ENCODE measurements at regions not wholly inside any gene's neighbourhood (a gene's known extent, or its start where the extent isn't known, plus 50 kb on each side); places are given as distances from the start of the nearest gene placed in this dataset.

GRCh38 chr4:163959932-163960331 is 465.4 kb downstream of the TMA16 start:
- ATAC-seq (ENCODE audit: low FRiP score) (no peak), DNase-seq (ENCODE audit: low spot score) (no peak)
- no peak for TF ChIP-seq CTCF (IDR thresholded peaks at IDR 0.05)

GRCh38 chr4:163966612-163967011 is 472.1 kb downstream of the TMA16 start:
- no peak for DNase-seq (ENCODE audit: low spot score)

GRCh38 chr4:163967263-163967662 is 472.8 kb downstream of the TMA16 start:
- no peak for DNase-seq (ENCODE audit: low spot score)
- no peak for TF ChIP-seq CTCF (IDR thresholded peaks at IDR 0.05)
- ATAC-seq (ENCODE audit: low FRiP score): no peak

More at GRCh38 chr4:163966612-163967011, 472.1 kb downstream of the TMA16 start:
- ATAC-seq (ENCODE audit: low FRiP score): no peak
- no peak for TF ChIP-seq CTCF (IDR thresholded peaks at IDR 0.05)

- DNase-seq (ENCODE audit: low spot score) (no peak), ATAC-seq (ENCODE audit: low FRiP score) (no peak)
- no peak for TF ChIP-seq CTCF (IDR thresholded peaks at IDR 0.05)
Observed at GRCh38 chr4:163967710-163968109, 473.2 kb downstream of the TMA16 start.

GRCh38 chr4:163969291-163969690 is 474.8 kb downstream of the TMA16 start:
- TF ChIP-seq CTCF (IDR thresholded peaks at IDR 0.05): no peak
- ATAC-seq (ENCODE audit: low FRiP score) (no peak), DNase-seq (ENCODE audit: low spot score) (no peak)

GRCh38 chr4:163976588-163976987 is 482.1 kb downstream of the TMA16 start:
- no peak for ATAC-seq (ENCODE audit: low FRiP score)
- TF ChIP-seq CTCF (IDR thresholded peaks at IDR 0.05): no peak
- DNase-seq (ENCODE audit: low spot score): no peak

- no peak for DNase-seq (ENCODE audit: low spot score)
- TF ChIP-seq CTCF (IDR thresholded peaks at IDR 0.05): no peak
- ATAC-seq (ENCODE audit: low FRiP score): no peak
Observed at GRCh38 chr4:163988391-163988790, 493.9 kb downstream of the TMA16 start.

All from omental fat pad (tissue), 3 donors.